Globus pallidus (tissue), 1 donor: ENCODE measurements at regions not wholly inside any gene's neighbourhood (a gene's known extent, or its start where the extent isn't known, plus 50 kb on each side); places are given as distances from the start of the nearest gene placed in this dataset.

Source experiments
- DNase-seq: peaks from one replicate; pipeline ENCODE4 v3.0.0-alpha.2; 2015; ENCODE audit warnings: low spot score

DNA sequence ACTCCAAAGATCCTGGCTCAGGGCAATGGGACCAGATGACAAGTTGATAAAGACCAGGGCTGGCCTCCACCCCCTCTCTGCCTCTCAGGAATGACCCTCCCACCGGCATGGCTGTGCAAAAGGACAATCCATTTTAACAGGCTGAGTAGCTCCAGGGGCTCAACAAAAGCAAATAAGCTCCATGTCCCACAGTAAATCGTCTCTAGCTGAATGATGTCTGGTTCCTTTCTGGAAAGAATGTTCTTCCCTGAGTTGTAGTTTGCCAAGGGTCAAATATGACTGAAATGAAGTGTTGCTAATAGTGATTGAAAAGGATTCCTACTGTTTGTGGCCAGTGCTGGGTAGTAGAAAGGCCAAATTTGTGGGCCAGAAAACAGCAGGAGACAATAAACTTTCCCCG, 434.4 kb upstream of the ETAA1 start:
- DNase-seq: no peak

DNA sequence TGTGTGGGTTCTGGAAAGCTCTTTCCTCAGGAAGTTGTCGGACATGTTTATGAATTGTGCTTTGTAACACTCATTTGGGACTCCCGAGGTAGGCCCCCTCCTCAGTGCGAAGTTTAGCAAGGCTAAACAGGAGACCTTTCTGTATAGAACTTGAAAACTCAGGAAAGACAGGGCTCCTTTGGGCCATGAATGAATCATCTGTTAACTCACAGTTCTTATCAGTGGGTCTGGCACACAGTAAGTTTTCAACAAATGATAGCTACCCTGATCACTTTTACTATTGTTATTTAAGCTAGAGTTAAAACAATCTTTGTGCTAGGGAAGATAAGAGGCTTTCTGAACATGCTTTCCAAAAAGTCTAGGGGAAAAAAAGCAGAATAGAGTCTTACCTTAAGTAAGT, 430.5 kb upstream of the ETAA1 start:
- DNase-seq: no peak

DNA sequence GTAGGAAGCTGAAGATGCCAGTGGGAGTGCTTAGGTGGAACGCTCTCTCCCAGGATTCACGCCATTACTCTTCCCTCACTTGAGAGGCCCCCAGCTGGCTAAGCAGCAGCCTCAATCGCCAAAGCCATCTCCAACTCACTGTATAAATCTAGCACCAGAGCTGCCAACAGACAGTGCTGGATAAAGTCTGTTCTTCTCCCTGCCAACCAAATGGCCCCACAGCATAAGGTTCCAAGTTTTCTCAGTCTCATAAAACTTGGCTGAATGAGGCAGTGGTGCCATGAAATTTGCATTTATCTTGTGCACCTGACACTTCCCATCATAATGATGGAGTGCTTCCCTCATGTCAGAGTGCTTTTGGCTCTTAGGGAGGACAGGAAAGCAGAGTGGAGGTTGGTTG, 428.2 kb upstream of the ETAA1 start:
- no peak for DNase-seq

DNA sequence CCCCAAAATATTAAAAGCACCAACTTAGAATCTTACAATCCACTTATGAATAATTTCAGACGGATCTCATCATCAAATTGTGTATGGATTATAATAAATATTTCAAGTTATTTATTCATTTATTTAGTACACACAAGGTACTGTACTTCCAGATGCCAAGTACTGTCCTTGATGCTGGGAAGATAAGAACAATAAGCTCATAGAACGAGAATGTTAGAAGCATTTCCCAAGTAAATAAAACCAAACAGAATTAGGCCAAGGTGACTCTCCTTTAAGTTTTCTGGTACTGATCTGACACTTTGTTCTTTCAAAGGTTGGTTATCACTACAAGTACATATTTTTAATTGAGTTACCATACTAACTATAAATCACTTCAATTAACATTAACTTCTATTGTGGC, 416.1 kb upstream of the ETAA1 start:
- DNase-seq: no peak

DNA sequence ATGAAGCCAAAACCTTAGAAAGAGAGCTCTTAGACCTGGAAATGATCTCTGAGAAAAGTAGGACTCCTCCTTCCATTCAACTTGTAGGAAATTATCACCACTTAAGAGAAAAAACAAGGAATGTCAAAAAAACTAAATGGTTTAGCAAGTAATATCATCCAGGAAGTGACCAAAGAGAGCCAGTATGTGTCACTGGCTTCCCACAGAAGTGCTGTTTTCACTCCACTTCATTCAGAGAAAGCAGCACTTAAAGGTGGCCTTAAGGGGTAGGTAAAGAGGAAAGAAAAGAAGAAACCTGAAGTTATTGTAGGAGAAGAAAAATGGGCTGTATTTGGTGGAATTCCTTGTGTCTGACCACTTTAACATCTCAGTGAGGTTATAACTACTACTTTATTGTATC, 414.4 kb upstream of the ETAA1 start:
- DNase-seq: no peak

DNA sequence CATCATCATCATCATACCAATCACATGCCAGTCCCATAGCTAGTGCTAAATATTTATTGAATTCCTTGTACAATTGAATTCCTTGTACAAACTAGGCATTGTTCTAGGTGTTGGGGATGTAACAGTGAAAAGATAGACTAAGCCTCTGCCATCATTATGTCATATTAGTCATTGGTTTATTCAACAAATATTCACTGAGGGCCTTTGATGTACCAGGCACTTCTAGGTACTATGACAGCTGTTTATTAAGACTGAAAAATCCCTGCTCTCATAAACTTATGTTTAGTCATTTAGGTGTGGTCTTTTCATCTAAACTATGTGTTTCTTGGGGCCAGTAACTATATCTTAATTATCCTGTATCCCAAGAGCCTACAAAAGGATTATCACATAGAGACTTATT, 412.3 kb upstream of the ETAA1 start:
- no peak for DNase-seq

DNA sequence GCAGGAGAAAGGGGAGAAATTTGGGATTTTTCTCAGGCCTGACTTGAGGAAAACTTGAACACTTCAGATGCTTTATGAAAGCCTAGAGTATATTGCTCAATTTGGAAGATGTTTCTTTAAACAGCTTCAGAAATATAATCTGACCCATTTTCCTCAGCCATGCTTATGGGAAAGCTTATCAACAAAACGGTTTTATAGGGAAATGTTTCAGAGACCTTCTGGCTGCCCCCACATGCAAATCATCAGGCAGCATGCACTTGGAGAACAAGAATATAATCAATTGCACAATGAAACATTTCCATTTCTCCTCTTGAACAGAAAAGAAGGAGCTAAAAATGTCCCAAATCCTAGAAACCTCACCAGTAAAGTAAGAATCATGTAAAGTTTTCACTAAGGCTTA, 411.2 kb upstream of the ETAA1 start:
- no peak for DNase-seq

DNA sequence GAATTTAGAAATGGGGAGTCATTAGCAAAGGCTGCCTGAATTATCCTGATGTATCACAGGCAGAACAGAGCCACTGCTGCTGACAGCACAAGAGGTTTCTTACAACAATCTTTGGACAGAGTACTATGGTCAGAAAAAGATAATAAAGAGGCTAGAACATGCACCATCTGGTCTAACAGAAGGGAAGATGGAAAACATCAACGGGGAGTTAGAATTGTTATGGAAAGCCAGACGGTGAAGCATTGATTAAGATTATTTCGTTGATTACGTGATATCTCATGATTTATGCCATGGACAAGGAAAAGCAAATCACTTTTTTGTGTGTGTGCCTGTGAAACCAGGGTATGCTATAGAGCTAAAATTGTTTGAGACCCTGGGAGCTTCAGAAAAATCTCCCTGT, 409.4 kb upstream of the ETAA1 start:
- DNase-seq: no peak

DNA sequence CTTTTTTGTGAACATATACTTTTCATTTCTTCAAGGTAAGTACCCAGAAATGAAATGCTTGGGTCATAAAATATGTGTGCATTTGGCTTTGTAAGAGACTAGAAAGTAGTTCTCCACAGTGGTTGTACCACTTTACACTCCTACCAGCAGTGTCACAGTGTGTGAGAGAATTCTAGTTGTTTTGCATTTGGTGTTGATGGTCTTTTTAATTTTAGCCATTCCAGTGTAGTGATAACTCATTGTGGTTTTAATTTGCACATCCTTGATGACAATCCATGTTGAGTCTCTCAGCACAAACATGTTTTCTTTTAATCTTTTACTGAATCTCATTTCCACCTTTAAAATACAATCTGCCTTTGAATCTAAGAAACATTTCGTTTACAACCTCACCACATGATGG, 402.5 kb upstream of the ETAA1 start:
- no peak for DNase-seq

DNA sequence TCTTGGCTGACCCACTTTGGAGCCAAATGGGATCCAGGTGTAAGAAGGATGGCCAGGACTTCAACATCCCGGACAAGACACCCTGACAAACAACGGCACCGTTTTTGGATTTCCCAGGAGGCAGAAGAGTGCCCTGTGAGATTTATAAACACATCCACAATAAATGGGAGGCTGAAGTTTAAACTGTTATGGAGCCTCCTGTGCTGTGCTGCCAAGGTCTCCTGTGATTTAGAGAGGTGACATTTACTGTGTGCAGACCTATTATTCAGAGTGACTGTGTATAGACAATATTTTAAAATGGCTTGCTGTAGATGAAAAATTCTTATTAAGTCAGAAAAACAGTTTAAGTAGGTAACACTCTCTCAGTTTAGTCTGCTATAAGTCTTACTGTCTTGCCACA, 401.5 kb upstream of the ETAA1 start:
- DNase-seq: no peak

DNA sequence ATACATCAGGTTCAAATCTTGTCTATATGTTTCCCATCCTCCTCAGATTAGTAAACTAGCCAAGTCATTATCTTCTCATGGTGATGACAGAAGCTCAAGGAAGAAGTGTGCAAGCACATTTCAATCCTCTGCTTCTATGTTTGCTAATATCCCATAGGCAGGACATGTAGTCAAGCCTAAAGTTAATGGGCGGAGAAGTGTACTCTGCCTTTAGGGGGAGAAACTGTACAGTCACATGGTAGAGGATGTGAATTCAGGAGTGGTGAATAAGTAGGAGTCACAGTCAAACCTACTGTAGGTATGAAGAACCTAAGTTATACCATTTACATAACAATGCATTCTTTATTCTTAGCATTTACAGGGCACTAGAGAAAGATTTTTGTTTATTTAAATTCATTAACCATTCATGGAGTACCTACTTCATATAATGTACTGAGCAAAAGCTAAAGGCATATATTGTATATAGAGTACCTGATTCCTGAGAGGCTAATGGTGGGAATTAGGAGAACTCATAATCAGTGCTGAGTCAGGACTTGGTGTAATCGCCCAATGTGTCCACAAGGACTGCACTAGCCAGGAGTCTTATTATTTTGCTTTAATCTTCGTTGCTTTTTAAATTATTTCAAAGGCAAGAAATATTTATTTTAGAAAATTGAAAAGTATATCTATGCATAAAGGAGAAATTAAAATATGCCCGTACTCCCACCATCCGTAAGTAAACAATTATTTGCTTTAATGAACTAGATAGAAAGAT, 394.3 kb upstream of the ETAA1 start:
- DNase-seq: no peak

DNA sequence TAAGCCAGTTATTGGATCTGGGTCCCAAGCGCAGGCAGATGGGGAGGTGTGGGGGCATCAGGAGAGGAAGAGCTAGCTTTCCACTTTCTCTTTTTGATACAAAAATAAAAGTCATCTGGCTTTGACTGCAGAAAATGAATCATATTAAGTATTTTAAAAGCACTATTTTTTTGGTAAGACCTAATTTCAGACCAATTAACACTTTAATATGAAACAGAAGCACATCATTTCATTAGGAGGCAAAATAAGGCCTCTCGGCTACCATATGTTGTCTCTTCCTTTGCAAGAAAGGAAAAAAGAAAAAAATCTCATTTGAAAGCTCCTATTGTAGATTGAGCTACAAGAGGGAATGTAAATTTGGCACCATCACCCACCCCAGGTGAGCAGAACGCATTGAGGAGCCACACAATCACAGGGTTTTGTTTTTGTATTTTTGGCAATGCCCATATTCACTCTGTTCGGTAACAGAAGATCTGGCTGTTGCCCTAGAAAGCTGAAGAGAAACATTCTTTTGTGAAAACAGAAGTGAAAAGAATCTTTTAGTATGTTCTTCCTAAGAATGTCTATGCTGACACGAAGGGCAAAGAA, 390.7 kb upstream of the ETAA1 start:
- no peak for DNase-seq

DNA sequence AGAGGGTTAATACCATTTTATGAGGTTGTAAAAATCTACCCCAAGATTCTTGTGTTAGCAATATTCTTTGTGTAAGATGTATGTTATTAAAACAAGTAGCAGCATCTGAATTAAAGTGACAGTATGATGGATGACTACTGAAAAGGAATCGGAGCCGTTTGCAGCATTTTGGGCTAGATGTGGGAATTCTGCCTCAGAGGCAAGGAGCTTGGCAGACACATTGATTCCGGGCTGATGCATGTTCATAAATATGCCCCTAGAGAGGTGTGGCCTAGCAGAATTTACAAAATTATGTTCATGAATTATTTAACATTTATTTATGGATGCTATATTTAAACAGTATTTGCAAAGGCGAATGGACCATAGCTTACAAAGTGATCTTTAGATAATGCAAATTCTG, 389.0 kb upstream of the ETAA1 start:
- DNase-seq: no peak

DNA sequence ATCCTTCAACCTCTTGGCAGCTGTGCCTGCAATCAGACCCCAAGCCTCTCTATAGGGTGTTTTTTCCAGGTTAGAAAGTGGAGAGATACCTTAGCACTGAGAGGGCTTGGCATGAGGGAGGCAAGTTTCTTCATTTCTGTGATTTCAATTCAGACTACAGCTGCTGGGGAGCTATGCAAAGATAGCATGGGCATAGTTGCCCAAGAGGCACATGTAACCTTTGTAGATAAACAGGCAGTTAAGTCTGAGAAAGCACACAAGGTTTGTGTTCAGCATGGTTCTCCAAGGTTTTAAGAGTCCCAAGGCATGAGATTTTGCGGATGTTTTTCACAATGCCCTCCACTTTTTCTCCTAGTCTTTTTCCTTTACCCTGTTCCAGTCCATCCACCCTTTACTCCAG, 385.0 kb upstream of the ETAA1 start:
- no peak for DNase-seq

DNA sequence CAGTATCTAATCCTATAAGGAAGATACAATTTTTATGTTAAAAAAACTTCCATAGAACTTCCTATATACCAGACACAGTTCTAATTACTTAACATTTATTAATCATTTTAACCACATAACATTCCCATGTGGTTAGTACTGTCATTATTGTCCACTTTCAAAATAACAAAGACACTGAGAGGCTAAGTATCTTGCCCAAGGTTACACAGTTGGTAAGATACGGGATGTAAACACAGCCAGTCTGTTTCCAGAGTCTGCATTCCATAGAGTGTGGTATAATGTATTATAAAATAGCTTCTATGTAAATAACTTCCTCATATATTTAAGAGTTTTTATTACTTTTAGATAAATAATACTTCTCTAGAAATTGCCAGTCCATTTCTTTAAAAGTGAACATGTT, 383.3 kb upstream of the ETAA1 start:
- DNase-seq: no peak

DNA sequence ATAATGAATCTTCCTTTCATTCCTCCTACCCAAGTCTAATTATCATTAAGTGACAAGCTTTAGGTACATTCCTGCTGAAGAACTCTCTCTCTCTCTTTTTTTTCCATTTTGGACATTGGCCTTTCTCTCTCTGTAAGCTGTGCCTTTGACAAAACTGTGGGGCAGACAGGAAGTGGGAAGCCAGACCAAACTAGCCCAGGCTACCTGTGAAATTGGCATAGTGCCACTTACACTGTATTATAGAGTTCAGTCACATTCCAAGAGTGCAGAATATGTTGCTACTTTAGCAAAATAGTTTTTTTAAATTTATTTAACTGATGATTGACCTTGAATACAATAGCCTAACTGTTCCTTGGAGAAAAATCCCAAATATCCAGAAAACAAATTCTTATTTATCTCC, 381.5 kb upstream of the ETAA1 start:
- no peak for DNase-seq

DNA sequence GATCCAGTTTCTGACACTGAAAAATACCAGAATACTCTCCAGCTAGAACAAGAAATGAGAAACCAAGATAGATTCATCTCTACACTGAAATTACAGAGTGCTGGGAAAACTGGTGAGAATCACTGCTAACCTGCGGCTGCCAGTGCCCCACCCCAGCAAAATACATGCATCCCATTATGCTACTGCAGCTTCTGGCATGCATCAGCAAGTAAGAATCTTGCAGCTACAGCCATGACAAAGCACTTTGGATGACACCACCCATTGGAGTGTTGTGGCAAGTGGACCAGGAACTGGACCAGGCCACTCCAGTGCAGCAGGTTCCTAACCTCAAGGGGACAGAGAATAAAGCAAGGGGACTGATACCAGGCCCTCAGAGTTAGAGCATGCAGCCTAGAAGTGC, 378.8 kb upstream of the ETAA1 start:
- no peak for DNase-seq

DNA sequence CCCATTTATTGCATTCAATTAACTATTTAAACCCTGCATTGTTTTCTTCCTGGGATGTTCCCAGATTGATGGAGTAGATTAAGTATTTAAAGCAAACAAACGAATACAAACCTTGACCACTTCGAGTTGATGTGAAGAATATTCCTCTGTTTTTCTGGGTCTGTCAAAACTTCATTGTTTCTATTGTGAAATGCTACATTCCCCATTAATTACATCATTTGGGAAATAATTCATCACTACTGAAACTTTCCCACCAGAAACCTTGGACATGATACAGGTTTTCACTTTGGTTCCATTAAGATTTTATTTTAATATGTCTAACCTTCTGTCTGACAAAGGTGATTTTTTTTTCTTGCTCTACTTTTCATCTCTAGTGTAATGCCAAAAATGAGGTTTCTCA, 365.1 kb upstream of the ETAA1 start:
- DNase-seq: no peak

DNA sequence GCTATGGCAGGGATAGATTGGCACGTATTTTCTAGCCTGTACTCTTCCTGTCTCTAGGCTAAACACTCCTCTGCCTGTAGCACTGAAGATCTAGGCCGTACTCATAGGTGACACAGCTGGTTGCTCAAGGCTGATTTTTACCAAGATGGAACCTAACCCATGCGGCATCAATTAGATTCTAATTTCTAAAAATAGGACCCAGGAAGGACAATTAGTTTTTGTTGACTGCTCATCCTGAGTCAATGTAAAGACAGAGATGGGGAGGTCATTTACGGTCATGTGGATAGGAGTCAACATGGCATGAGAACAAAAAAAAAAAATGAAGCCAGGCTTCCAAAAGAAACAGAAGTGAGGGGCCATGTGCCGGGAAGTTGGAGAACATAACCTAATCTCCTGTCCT, 360.7 kb upstream of the ETAA1 start:
- no peak for DNase-seq

DNA sequence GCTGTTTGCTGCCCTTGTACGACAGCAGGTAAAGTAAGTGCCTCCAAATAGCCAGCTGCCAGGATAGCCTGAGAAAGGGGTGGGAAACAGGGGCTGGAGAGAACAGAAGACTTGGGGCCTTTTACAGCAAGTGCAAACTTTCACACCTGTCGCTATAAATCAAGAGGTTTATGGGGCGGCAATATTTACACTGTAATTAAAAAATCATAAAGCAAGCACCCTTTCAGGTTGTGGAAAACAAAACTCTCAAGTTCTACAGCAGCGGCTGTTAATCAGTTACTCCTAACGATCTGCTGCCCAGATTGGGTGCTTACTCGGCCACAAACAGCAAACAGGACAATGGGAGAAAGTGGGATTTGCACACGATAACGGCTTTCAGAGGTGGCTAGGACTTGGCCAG, 359.5 kb upstream of the ETAA1 start:
- DNase-seq: no peak

DNA sequence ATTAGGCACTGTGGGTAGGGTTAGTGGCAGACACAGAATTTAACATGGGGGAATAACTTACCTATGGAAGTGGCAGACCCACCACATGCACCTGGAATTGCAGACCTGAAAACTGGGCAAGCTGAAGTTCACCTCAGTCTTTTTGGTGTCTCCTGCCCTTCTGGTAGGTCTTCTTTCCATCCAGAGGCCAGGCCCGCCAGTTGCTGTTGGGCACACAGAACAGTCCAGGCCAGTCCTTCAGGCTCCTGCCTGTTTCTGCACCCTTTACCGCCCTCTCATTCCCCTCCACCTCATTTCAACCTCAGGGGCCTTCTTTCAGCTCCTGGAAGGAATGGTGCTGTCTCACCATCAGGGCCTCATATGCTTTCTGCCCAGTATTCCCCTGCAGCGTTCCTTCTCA, 358.9 kb upstream of the ETAA1 start:
- no peak for DNase-seq

DNA sequence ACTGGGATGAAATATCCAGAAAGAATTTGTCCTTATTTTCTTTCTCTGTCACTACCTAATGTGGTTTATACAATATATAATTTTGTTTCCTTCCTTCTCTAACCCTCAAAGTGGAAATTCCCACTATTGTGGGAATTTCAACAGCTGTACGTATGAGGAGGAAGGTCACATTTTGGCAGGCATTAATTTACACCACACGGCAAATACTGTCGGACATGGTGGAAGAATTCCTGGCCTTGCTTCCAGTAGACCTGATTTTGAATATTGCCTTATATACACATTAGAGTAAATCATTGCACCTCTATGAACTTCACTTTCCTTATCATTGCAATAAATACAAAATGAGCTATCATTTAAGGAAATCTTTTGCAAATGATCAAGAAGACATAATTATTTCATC, 358.1 kb upstream of the ETAA1 start:
- DNase-seq: no peak

DNA sequence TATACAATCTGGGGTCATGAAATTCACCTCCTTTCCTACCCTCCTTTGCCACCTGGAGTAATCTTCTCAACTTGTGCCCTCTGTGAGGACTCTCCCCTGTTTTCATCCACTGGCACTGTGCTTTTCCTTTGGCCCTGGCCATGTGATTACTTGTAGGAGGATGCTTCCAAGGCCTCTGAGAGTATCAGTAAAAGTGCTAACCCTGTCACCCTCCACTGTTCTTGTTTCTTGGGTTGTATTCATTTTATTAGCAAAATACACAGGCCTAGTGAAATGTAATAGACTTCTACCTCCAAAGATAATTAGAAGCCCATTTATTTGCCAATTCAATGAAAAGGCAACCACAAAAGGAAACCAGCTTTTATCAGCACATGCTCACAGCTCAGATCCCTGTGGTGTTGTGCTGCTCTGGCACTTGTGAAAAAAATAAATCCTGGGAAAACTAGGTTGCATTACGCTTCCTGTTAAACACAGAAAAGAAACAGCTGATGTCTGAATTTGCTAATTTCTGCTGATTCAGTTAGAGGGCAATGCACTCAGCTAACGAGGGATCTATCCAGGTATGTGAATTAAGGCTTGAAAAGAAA, 357.5 kb upstream of the ETAA1 start:
- no peak for DNase-seq

DNA sequence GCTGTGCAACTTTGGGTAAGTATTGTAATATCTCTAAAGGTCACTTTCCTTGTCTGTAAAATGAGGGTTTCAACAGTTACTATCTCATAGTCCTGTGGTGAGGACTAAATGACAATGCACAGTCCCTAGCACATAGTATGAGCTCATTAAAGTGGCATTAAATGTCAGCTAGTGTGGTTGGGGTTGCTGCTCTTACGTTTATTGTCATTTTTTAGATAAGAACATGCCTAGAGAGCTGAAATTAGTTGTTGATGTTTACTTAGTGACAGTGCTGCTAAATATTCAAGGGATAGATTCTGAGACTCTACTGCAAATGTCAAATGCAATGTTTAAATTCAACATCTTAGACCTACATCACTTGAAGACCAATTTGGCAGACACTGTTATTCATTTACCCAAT, 356.1 kb upstream of the ETAA1 start:
- DNase-seq: no peak
